ENCODE measurements at regions not wholly inside any gene's neighbourhood (a gene's known extent, or its start where the extent isn't known, plus 50 kb on each side); places are given as distances from the start of the nearest gene placed in this dataset.

DNA sequence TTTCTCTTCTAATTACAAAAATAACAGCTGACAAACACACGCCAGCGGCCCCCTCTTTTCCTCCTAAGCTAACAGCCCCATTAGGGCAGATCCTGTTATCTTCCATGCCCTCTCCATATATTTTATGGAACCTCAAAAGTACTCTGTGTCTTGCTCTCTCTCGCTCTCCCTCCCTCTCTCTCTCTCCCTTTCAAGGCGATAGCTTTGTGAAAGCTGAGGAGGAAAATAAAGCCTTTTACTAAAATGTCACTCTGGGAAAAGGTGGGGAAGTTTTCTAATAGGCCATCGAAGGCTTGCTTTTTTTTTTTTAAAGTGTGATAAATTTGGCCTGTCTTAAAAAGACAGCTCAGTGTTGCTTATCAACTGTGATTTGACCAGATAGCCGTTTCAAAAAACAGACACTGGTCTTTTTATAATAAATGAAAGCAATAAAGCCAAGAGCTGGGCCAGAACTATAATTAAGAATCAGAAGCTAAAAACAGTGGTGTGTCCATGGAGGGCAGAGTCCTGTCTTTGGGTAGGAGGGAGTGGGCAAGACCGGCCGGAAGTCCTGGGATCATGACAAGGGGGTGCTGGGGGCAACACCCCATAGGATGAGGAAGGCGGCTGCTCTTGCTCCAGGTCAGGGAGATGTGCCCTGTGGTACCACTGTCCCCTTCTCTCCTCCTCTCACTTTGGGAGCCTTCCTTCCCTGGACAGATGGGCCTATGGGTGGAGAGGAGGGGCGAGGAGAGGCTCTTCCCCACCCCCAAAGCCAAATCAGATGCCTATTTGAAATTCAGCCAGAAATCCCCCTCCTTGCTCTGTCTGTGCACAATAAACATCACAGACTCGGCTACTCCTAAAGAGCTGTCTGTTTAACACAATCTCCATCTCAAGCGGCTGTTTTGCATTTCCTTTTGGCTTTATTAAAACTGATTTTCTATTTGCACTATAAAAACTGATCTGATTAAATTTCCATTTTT lies 267.2 kb downstream of the BUD13 start:
- DNase-seq (ENCODE audit: low read depth), result no peak

- no peak for DNase-seq (ENCODE audit: low read depth)
Measured at GRCh38 chr11:116504541-116505297, 268.1 kb downstream of the BUD13 start.

- DNase-seq (ENCODE audit: low read depth), result no peak
Measured at GRCh38 chr11:116503216-116504160, 269.3 kb downstream of the BUD13 start.

- no peak for DNase-seq (ENCODE audit: low read depth)
Measured at GRCh38 chr11:116502641-116503061, 270.1 kb downstream of the BUD13 start.

DNA sequence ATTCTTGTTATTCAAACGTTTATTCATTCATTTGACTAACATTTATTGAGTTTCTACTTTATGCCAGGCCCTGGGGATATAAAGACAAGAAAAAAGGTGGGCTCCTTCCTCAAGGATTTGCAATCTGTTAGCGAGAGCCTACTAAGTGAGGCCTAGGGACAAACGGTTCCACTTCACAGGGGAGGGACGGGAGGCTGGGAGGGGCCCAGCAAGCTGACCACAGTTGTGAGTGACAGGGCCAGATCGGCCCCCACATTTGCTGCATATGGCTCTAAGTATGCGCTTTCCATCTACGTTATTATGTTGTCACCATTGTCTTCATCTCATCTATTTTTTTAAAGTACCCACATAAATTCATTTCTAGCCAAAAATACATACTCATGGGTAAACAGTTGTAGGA lies 271.1 kb downstream of the BUD13 start:
- DNase-seq (ENCODE audit: low read depth), result no peak

GRCh38 chr11:116500947-116501602 lies 271.7 kb downstream of the BUD13 start:
- DNase-seq (ENCODE audit: low read depth), result no peak

GRCh38 chr11:116500026-116500946 lies 272.5 kb downstream of the BUD13 start:
- DNase-seq (ENCODE audit: low read depth), result no peak

- DNase-seq (ENCODE audit: low read depth), result no peak
Measured at GRCh38 chr11:116499396-116500003, 273.3 kb downstream of the BUD13 start.

- DNase-seq (ENCODE audit: low read depth), result no peak
Measured at GRCh38 chr11:116498161-116498560, 274.6 kb downstream of the BUD13 start.

DNA sequence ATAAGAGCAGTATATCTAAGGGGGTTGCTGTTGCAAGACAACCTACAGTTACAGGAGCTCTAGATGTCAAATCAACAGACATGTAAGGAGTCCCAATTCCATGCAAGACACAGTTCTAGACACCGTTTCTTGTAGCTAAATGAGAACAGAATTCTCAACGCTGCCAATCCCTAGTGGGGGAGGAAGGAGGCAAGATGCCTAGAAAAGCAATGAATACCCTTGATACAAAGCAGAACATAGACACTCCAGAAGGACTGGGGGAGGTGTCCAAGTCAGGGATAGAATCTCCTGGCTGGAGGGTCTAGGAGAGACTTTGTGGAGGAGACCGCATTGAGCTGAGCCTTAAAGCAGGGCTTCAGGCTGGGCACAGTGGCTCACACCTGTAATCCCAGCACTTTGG lies 280.2 kb downstream of the BUD13 start:
- DNase-seq (ENCODE audit: low read depth), result no peak

GRCh38 chr11:116488836-116489389 lies 283.9 kb downstream of the BUD13 start:
- DNase-seq (ENCODE audit: low read depth), result no peak

- DNase-seq (ENCODE audit: low read depth), result no peak
Measured at GRCh38 chr11:116485425-116485824, 287.4 kb downstream of the BUD13 start.

GRCh38 chr11:116482716-116483115 lies 290.1 kb downstream of the BUD13 start:
- no peak for DNase-seq (ENCODE audit: low read depth)

DNA sequence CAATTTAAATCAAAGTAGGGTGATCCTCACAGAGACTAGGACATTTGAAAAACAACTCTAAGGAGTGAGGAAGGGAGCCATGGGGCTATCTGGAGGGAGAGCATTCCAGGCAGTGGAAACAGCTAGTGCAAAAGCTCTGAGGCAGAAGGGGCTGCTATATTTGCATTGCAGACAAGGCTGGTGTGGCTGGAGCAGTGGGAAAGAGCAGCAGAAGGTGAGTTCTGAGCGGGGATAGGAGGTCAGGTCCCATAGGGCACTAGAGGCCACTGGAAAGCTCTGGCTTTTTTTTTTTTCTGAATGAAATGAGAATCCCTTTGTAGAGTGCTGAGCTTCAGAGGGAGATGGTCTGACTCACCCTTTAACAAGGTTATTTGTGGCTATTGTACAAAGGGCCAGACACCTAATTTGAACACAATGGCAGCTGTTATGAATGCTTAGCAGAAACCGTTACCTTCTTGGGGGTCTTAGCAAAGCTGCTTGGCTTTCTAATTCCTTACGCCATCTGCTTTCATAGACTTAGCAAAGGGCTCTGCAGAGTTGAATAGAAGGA lies 291.6 kb downstream of the BUD13 start:
- no peak for DNase-seq (ENCODE audit: low read depth)

DNA sequence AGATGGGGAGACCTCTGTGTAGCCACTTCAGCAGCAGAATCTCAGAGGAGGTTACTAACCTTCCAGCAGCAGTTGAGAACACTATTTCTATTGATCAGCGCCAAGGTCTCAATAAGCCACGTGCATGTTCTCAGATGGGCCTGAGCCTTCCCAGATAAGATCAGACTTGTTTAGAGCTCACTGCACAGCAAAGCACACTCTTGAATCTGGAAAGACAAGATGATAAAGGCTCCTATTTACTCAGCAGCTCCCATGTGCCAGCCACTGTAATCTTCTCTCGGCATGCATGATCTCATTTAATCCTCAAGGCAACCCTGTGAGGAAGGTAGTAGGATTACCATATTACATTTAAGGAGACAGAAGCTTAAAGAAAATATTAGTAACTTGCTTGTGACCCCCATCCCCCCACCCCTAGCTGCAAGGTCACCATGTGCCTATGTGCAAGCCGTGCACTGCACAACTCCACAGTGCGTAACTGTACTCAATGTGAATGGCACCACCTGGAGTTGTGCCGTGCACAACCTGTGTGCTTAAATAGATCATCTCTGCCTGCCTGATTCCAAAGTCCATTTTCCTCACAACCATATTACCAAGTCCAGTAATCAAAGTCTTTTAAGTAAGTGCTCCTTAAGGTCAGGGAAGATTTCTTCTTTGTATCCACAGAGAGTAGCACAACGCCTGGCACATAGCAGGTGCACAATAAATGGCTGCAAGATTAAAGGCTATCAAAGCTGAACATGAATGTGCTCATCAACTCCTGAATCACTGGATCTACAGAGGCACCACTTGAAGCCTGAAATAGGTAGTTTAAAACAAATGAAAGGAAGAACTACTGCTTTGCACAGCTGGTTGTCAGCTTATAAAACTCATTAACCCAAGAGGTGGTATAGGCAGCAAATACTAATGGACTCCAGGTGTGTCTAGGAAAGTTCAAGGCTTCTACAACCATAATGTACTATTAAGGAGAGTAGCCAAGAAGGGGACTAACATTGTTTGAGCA lies 293.8 kb downstream of the BUD13 start:
- no peak for DNase-seq (ENCODE audit: low read depth)

DNA sequence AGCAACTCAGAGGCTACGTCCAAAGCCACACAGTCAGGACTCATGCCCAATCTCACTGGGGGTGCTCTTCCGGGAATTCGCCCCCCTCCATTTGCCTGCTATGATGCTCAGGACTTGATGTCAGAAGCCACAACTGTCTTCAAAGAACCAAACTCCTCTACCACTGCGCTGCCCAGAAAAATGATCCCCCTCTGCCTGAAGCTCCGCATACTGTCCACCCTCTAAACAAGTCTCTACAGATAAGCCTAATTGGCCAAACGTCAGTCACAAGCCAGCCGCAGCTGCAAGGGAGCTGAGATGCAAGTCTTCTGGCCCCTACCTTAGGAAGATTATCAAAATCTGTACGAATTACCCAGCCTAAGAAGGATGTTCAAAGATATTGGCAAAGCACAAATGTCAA lies 294.6 kb downstream of the BUD13 start:
- no peak for DNase-seq (ENCODE audit: low read depth)

GRCh38 chr11:116473790-116474346 lies 298.9 kb downstream of the BUD13 start:
- DNase-seq (ENCODE audit: low read depth), result no peak

Data from T-helper 22 cell (primary cell).